ENCODE measurements at regions not wholly inside any gene's neighbourhood (a gene's known extent, or its start where the extent isn't known, plus 50 kb on each side); places are given as distances from the start of the nearest gene placed in this dataset.
"Not testable (repeated sequence)": the region's sequence is repeated elsewhere in the genome, so short reads cannot be mapped to it uniquely, and the experiment has no call there.

DNA sequence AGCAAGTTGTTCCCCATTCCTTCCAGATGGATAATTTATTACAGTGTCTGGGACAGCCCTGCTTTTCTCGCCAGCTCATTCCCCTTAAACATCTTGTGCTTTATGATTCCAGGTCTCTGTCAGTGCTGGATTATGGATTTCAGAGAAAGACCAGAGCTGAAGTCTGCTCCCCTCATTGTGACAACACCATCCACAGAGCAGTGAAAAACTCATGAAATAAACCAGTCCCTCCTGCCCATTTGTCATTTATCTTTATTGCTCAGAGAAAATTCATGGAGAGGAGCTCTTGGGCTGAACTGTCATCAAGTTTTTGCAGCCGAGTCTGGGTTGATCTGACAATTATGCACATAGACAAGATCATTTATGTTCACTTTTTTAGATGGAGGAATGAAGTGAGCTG is 92.7 kb upstream of the GPR12 start:
- H3K4me3 ChIP-seq (ENCODE audit: low read depth, low read length): no peak overlapping the region
- DNase-seq (ENCODE audit: low read depth): no peak
- ChIA-PET CTCF (no interaction called here), POLR2A (no interaction called here)
- H3K36me3 ChIP-seq (ENCODE audit: control insufficient read depth, insufficient read depth, low read length): no peaks in the 10 kb centered on the region
- H3K27me3 ChIP-seq (ENCODE audit: control insufficient read depth, insufficient read depth, low read length): no peaks in the 10 kb centered on the region; the same call in 1 of the 2 replicates
- TF ChIP-seq CTCF (IDR thresholded peaks at IDR 0.05; ENCODE audit: insufficient read depth, low read depth, low read length): no peak

GRCh38 chr13:26847281-26847680 is 86.7 kb upstream of the GPR12 start:
- Histone ChIP-seq H3K4me3 (ENCODE audit: low read depth, low read length) (no peak overlapping the region), H3K27me3 (ENCODE audit: control insufficient read depth, insufficient read depth, low read length) (0 out of 2 replicates have a peak, but pooled peaks cover 1% of the 10 kb centered on the region), H3K36me3 (ENCODE audit: control insufficient read depth, insufficient read depth, low read length) (no peaks in the 10 kb centered on the region)
- DNase-seq (ENCODE audit: low read depth): no peak
- POLR2A ChIA-PET: no interaction called here
- CTCF ChIA-PET: no interaction called here
- TF ChIP-seq CTCF (IDR thresholded peaks at IDR 0.05; ENCODE audit: insufficient read depth, low read depth, low read length): no peak

DNA sequence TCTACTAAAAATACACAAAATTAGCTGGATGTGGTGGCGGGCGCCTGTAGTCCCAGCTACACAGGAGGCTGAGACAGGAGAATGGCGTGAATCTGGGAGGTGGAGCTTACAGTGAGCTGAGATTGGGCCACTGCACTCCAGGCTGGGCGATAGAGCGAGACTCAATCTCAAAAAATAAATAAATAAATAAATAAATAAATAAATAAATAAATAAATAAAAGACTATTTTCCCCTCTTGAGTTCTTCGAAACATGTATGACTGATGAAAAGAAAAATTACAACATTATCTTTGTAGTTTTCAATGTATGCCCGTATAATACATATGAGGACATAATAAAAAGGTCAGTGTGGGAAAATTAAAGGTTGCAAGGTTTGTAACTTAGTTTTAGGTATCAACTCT is 84.5 kb upstream of the GPR12 start:
- H3K27me3 ChIP-seq (ENCODE audit: control insufficient read depth, insufficient read depth, low read length); H3K36me3 ChIP-seq (ENCODE audit: control insufficient read depth, insufficient read depth, low read length); POLR2A ChIA-PET; H3K4me3 ChIP-seq (ENCODE audit: low read depth, low read length); DNase-seq (ENCODE audit: low read depth): not testable (repeated sequence)
- CTCF ChIA-PET: interaction anchor here (0.7 to 0.9 kb wide), 2 partner anchors 45 to 280 kb away, joined by 3 read pairs; no protein-coding TSS in a partner anchor

DNA sequence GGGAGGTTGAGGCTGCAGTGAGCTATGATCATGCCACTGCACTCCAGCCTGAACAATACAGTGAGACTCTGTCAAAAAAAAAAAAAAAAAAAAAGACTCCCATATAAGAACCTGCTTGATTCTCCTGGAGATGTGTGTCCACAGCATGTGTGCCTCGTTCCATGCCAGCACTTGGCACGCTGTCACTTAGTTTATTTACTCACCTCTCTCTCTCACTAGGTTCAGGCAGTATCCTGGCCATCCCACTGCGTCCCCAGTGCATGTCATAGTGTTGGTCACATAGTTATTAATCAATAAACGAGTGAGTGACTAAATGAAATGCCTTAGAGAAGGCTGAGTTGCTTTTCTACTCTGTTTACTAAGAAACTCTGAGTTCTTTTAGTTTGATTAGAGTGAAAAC is 79.1 kb upstream of the GPR12 start:
- DNase-seq (ENCODE audit: low read depth): no peak
- H3K27me3 ChIP-seq (ENCODE audit: control insufficient read depth, insufficient read depth, low read length): peaks cover 2% of the 10 kb centered on the region; the same call in 1 of the 2 replicates
- CTCF ChIA-PET: no interaction called here
- POLR2A ChIA-PET: no interaction called here
- no peak overlapping the region for H3K4me3 ChIP-seq (ENCODE audit: low read depth, low read length)
- no peaks in the 10 kb centered on the region for H3K36me3 ChIP-seq (ENCODE audit: control insufficient read depth, insufficient read depth, low read length)
- TF ChIP-seq CTCF (IDR thresholded peaks at IDR 0.05; ENCODE audit: insufficient read depth, low read depth, low read length): no peak

DNA sequence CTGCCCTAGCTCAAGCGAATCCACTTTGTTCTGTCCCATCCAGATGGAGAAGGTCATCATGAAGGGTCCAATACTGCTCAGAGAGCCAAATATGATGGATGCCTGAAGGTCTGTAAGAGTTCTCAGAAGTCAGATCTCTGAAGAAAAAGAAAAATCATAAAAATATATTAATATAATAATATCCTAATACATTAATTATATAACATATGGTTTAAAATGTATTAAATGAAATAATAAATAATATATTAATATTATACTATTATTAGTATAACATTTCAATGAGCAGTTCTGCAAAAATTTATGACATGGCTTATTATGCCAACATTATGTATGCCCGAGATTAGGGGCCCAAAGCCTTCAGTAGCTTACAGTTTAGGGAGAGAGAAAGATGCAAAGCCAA is 78.2 kb upstream of the GPR12 start:
- peaks cover 2% of the 10 kb centered on the region; the same call in 1 of the 2 replicates for H3K27me3 ChIP-seq (ENCODE audit: control insufficient read depth, insufficient read depth, low read length)
- CTCF ChIA-PET: no interaction called here

More for the DNA sequence above, 78.2 kb upstream of the GPR12 start:
- DNase-seq (ENCODE audit: low read depth): no peak
- TF ChIP-seq CTCF (IDR thresholded peaks at IDR 0.05; ENCODE audit: insufficient read depth, low read depth, low read length): no peak
- H3K36me3 ChIP-seq (ENCODE audit: control insufficient read depth, insufficient read depth, low read length): no peaks in the 10 kb centered on the region
- no peak overlapping the region for H3K4me3 ChIP-seq (ENCODE audit: low read depth, low read length)
- POLR2A ChIA-PET: no interaction called here
